Thyroid gland (tissue), 4 donors: ENCODE measurements at regions not wholly inside any gene's neighbourhood (a gene's known extent, or its start where the extent isn't known, plus 50 kb on each side); places are given as distances from the start of the nearest gene placed in this dataset.
"Not testable (repeated sequence)": the region's sequence is repeated elsewhere in the genome, so short reads cannot be mapped to it uniquely, and the experiment has no call there.

Source experiments
- DNase-seq, 2 donors: peaks; one replicate each; pipeline ENCODE4 v3.0.0-alpha.2; 2019
- H3K27ac ChIP-seq, 3 donors: fragments of 200-600 bp; sonication (generic); 1 replicate in 2 of 3; 2 replicates in 1 of 3; pipeline ENCODE4 v1.5.1; 2016 to 2019; ENCODE audit warnings: mild to moderate bottlenecking in 1 of 3, moderate library complexity in 1 of 3
- H3K27me3 ChIP-seq: fragments of 200-600 bp; sonication (generic); one replicate; pipeline ENCODE4 v1.5.1; 2019
- H3K36me3 ChIP-seq, 2 donors: fragments of 200-600 bp; sonication (generic); one replicate each; pipeline ENCODE4 v1.5.1; 2016 to 2019
- H3K4me1 ChIP-seq, 2 donors: fragments of 200-600 bp; sonication (generic); one replicate each; pipeline ENCODE4 v1.5.1; 2017 to 2019
- H3K4me3 ChIP-seq, 3 donors: fragments of 200-600 bp; sonication (generic); replicated peaks in 1 of 3; 1 replicate in 2 of 3; 2 replicates in 1 of 3; pipeline ENCODE4 v1.5.1; 2016; ENCODE audit warnings: mild to moderate bottlenecking in 1 of 3
- H3K9me3 ChIP-seq: fragments of 200-600 bp; sonication (generic); one replicate; pipeline ENCODE4 v1.5.1; 2017
- CTCF ChIP-seq, 6 experiments: fragments of 200-600 bp in 3 of 6; fragments of 450-650 bp in 3 of 6; sonication (generic) in 3 of 6; IDR thresholded peaks; one replicate each; pipeline ENCODE4 v1.5.1; 2016 to 2019; ENCODE audit warnings: antibody characterized with exemption in 6 of 6, mild to moderate bottlenecking in 2 of 6, inconsistent platforms in 1 of 6, moderate library complexity in 1 of 6
- POLR2A ChIP-seq, 2 donors: fragments of 450-650 bp; IDR thresholded peaks; one replicate each; pipeline ENCODE4 v1.6.1; 2017; ENCODE audit warnings: antibody characterized with exemption in 2 of 2, mild to moderate bottlenecking in 2 of 2, moderate library complexity in 1 of 2
- WGBS, 2 donors: methylation state at CpG; one replicate each; pipeline ENCODE4 v1.1.5; 2017; 5-methylcytosine and 5-hydroxymethylcytosine counted together
- intact Hi-C: fragments of 100-400 bp; cut with DNase I; formaldehyde crosslinking; loops from one replicate; pipeline ENCODE4 v1.15.1; 2023

- Histone ChIP-seq H3K4me1 (no peaks in the 10 kb centered on the region), H3K9me3 (no peaks in the 10 kb centered on the region), H3K4me3 (no peak overlapping the region), H3K27me3 (no peaks in the 10 kb centered on the region), H3K27ac (no peak overlapping the region), H3K36me3 (no peaks in the 10 kb centered on the region)
- intact Hi-C loops: no loop called here
- TF ChIP-seq CTCF (IDR thresholded peaks at IDR 0.05) (no peak), POLR2A (IDR thresholded peaks at IDR 0.05) (no peak)
- no peak for DNase-seq
- WGBS, 2 donors: 73 to 81% methylated on average over 2 of the region's 2 CpGs
These were observed 615.3 kb downstream of the TRIB2 start for GRCh38 chr2:13332060-13332459.

- H3K4me1 ChIP-seq, H3K27me3 ChIP-seq, intact Hi-C loops, H3K4me3 ChIP-seq, H3K27ac ChIP-seq, H3K9me3 ChIP-seq, H3K36me3 ChIP-seq, DNase-seq: not testable (repeated sequence)
These were observed 617.3 kb downstream of the TRIB2 start for GRCh38 chr2:13334071-13334470.

- intact Hi-C loops: no loop called here
- TF ChIP-seq POLR2A (IDR thresholded peaks at IDR 0.05) (no peak), CTCF (IDR thresholded peaks at IDR 0.05) (no peak)
These were observed 617.8 kb downstream of the TRIB2 start for GRCh38 chr2:13334545-13334944.

GRCh38 chr2:13335862-13336535 lies 619.3 kb downstream of the TRIB2 start:
- Histone ChIP-seq H3K27me3 (no peaks in the 10 kb centered on the region), H3K27ac (no peak overlapping the region), H3K9me3 (no peaks in the 10 kb centered on the region), H3K36me3 (no peaks in the 10 kb centered on the region), H3K4me1 (no peaks in the 10 kb centered on the region), H3K4me3 (no peak overlapping the region)
- intact Hi-C loops: no loop called here
- DNase-seq: no peak
- TF ChIP-seq CTCF (IDR thresholded peaks at IDR 0.05) (no peak), POLR2A (IDR thresholded peaks at IDR 0.05) (no peak)
- 90 to 94% methylated on average over 2 of the region's 2 CpGs for WGBS, 2 donors

More at GRCh38 chr2:13334545-13334944, 617.8 kb downstream of the TRIB2 start:
- no peak for DNase-seq
- Histone ChIP-seq H3K4me1 (no peaks in the 10 kb centered on the region), H3K27me3 (no peaks in the 10 kb centered on the region), H3K4me3 (no peak overlapping the region), H3K27ac (no peak overlapping the region), H3K36me3 (no peaks in the 10 kb centered on the region), H3K9me3 (no peaks in the 10 kb centered on the region)

GRCh38 chr2:13351068-13351467 lies 634.3 kb downstream of the TRIB2 start:
- H3K27me3 ChIP-seq: no peaks in the 10 kb centered on the region
- H3K36me3 ChIP-seq: no peaks in the 10 kb centered on the region
- no peaks in the 10 kb centered on the region for H3K4me1 ChIP-seq
- 78 to 83% methylated on average over 2 of the region's 2 CpGs for WGBS, 2 donors
- H3K4me3 ChIP-seq: no peak overlapping the region
- H3K27ac ChIP-seq: no peak overlapping the region
- TF ChIP-seq CTCF (IDR thresholded peaks at IDR 0.05) (no peak), POLR2A (IDR thresholded peaks at IDR 0.05) (no peak)
- intact Hi-C loops: no loop called here
- DNase-seq: no peak
- H3K9me3 ChIP-seq: no peaks in the 10 kb centered on the region

- intact Hi-C loops: no loop called here
- no peak for DNase-seq
- Histone ChIP-seq H3K4me3 (no peak overlapping the region), H3K4me1 (no peaks in the 10 kb centered on the region), H3K27me3 (no peaks in the 10 kb centered on the region), H3K9me3 (no peaks in the 10 kb centered on the region), H3K36me3 (no peaks in the 10 kb centered on the region), H3K27ac (no peak overlapping the region)
- TF ChIP-seq POLR2A (IDR thresholded peaks at IDR 0.05) (no peak), CTCF (IDR thresholded peaks at IDR 0.05) (no peak)
These were observed 636.3 kb downstream of the TRIB2 start for GRCh38 chr2:13353083-13353482.
